ENCODE measurements at regions not wholly inside any gene's neighbourhood (a gene's known extent, or its start where the extent isn't known, plus 50 kb on each side); places are given as distances from the start of the nearest gene placed in this dataset.

DNA sequence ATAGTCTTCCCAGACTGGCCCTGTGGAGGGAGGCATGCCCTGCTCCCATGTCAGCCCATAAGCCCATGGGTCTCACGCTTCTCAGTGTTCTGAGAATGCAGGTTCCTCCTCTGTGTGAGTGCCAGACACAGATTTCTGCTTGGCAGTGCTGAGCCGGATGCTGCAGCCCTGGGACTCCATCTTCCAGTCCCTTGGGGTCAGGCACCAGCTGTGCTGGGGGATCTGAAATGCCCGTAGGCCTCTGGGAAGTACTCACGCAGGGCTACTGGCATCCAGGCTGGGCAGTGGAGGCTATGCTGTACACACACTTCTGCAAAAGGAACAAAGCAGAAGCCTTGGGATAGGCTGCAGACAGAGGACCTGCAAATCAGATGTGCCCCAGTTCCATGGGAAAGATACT lies 1944.6 kb downstream of the EFNA5 start:
- TF ChIP-seq CTCF (IDR thresholded peaks at IDR 0.05; ENCODE audit: low read depth, low read length) (no peak), EZH2phosphoT487 (IDR thresholded peaks at IDR 0.05; ENCODE audit: low read depth) (no peak)
